HG03354 (cell line): ENCODE measurements at regions not wholly inside any gene's neighbourhood (a gene's known extent, or its start where the extent isn't known, plus 50 kb on each side); places are given as distances from the start of the nearest gene placed in this dataset.
"Not testable (repeated sequence)": the region's sequence is repeated elsewhere in the genome, so short reads cannot be mapped to it uniquely, and the experiment has no call there.

Source experiments
- ATAC-seq: cut with Tn5 transposase; IDR thresholded peaks from one replicate; pipeline ENCODE4 v1.9.1; 2021; ENCODE audit warnings: mild to moderate bottlenecking; ENCODE audit not compliant: unreplicated experiment, poor library complexity, severe bottlenecking

GRCh38 chr15:53165988-53166683, 376.0 kb upstream of the ONECUT1 start:
- ATAC-seq: no peak

- no peak for ATAC-seq
These were observed 370.1 kb upstream of the ONECUT1 start for GRCh38 chr15:53160092-53160704.

GRCh38 chr15:53159458-53159857, 369.3 kb upstream of the ONECUT1 start:
- ATAC-seq: no peak

GRCh38 chr15:53158995-53159394, 368.9 kb upstream of the ONECUT1 start:
- no peak for ATAC-seq

- ATAC-seq: no peak
These were observed 343.2 kb upstream of the ONECUT1 start for GRCh38 chr15:53133255-53133850.

- no peak for ATAC-seq
These were observed 340.8 kb upstream of the ONECUT1 start for GRCh38 chr15:53130943-53131342.

GRCh38 chr15:53129121-53129904, 339.2 kb upstream of the ONECUT1 start:
- no peak for ATAC-seq

GRCh38 chr15:53128652-53129051, 338.5 kb upstream of the ONECUT1 start:
- no peak for ATAC-seq

GRCh38 chr15:53126144-53126543, 336.0 kb upstream of the ONECUT1 start:
- no peak for ATAC-seq

- no peak for ATAC-seq
These were observed 332.7 kb upstream of the ONECUT1 start for GRCh38 chr15:53122818-53123217.

GRCh38 chr15:53116915-53117314, 326.8 kb upstream of the ONECUT1 start:
- ATAC-seq: not testable (repeated sequence)

GRCh38 chr15:53116169-53116568, 326.0 kb upstream of the ONECUT1 start:
- ATAC-seq: no peak

GRCh38 chr15:53115563-53115962, 325.4 kb upstream of the ONECUT1 start:
- ATAC-seq: no peak

- ATAC-seq: no peak
These were observed 324.8 kb upstream of the ONECUT1 start for GRCh38 chr15:53114960-53115359.

- no peak for ATAC-seq
These were observed 320.9 kb upstream of the ONECUT1 start for GRCh38 chr15:53110999-53111398.

GRCh38 chr15:53108319-53108718, 318.2 kb upstream of the ONECUT1 start:
- no peak for ATAC-seq

- ATAC-seq: no peak
These were observed 317.7 kb upstream of the ONECUT1 start for GRCh38 chr15:53107855-53108254.

GRCh38 chr15:53106505-53107286, 316.6 kb upstream of the ONECUT1 start:
- ATAC-seq: no peak

GRCh38 chr15:53102483-53102882, 312.3 kb upstream of the ONECUT1 start:
- no peak for ATAC-seq

GRCh38 chr15:53080484-53080883, 290.3 kb upstream of the ONECUT1 start:
- ATAC-seq: no peak
